Mesendoderm (in vitro differentiated cells): ENCODE measurements at regions not wholly inside any gene's neighbourhood (a gene's known extent, or its start where the extent isn't known, plus 50 kb on each side); places are given as distances from the start of the nearest gene placed in this dataset.

ENCODE experiments used
- DNase-seq: peaks from one replicate; pipeline ENCODE4 v3.0.0; 2013
- H2AK5ac ChIP-seq: 2 replicates; pipeline ENCODE4 v1.6.1; 2013; ENCODE audit warnings: low read length, inconsistent platforms
- H2BK120ac ChIP-seq: 2 replicates; pipeline ENCODE4 v1.6.1; 2013; ENCODE audit warnings: low read depth, mild to moderate bottlenecking, low read length, moderate library complexity, mixed read lengths
- H2BK15ac ChIP-seq: replicated peaks from 2 replicates; pipeline ENCODE4 v1.6.1; 2013; ENCODE audit warnings: low read depth, mild to moderate bottlenecking, moderate library complexity
- H2BK5ac ChIP-seq: 2 replicates; pipeline ENCODE4 v1.6.1; 2013; ENCODE audit warnings: low read length, inconsistent platforms
- H3K18ac ChIP-seq: 2 replicates; pipeline ENCODE4 v1.6.1; 2013; ENCODE audit warnings: mild to moderate bottlenecking, low read length, mixed read lengths
- H3K23ac ChIP-seq: one replicate; pipeline ENCODE4 v1.6.1; 2013; ENCODE audit warnings: low read length
- H3K27ac ChIP-seq: 2 replicates; pipeline ENCODE4 v1.5.1; 2013; ENCODE audit warnings: low read depth, mild to moderate bottlenecking, inconsistent platforms, low read length, moderate library complexity
- H3K27me3 ChIP-seq: 2 replicates; pipeline ENCODE4 v1.6.1; 2013; ENCODE audit warnings: low read length, control low read depth, mild to moderate bottlenecking, inconsistent platforms; ENCODE audit not compliant: insufficient read depth, poor library complexity
- H3K36me3 ChIP-seq: 2 replicates; pipeline ENCODE4 v1.6.1; 2013; ENCODE audit warnings: low read length, inconsistent platforms; ENCODE audit not compliant: control insufficient read depth, insufficient read depth
- H3K4ac ChIP-seq: one replicate; pipeline ENCODE4 v1.6.1; 2013; ENCODE audit warnings: low read depth, mild to moderate bottlenecking, low read length, moderate library complexity
- H3K4me1 ChIP-seq: 2 replicates; pipeline ENCODE4 v1.6.1; 2013; ENCODE audit warnings: low read depth, low read length, inconsistent platforms; ENCODE audit not compliant: control insufficient read depth
- H3K4me2 ChIP-seq: 2 replicates; pipeline ENCODE4 v1.6.1; 2013; ENCODE audit warnings: low read length
- H3K4me3 ChIP-seq: 2 replicates; pipeline ENCODE4 v1.5.1; 2013; ENCODE audit warnings: mild to moderate bottlenecking, low read length
- H3K56ac ChIP-seq: one replicate; pipeline ENCODE4 v1.6.1; 2013; ENCODE audit warnings: low read length
- H3K79me1 ChIP-seq: 2 replicates; pipeline ENCODE4 v1.6.1; 2013; ENCODE audit warnings: low read length, inconsistent platforms
- H3K79me2 ChIP-seq: 2 replicates; pipeline ENCODE4 v1.6.1; 2013; ENCODE audit warnings: mild to moderate bottlenecking, low read length; ENCODE audit not compliant: control insufficient read depth, insufficient read depth
- H3K9ac ChIP-seq: 2 replicates; pipeline ENCODE4 v1.6.1; 2013; ENCODE audit warnings: low read length, inconsistent platforms
- H4K5ac ChIP-seq: one replicate; pipeline ENCODE4 v1.6.1; 2013; ENCODE audit warnings: low read length
- H4K8ac ChIP-seq: one replicate; pipeline ENCODE4 v1.6.1; 2013; ENCODE audit warnings: low read depth, mild to moderate bottlenecking, control low read depth, low read length, moderate library complexity
- WGBS: extraction: QIAGEN DNeasy Blood & Tissue Kit; methylation state at CpG from one replicate; pipeline ENCODE4 v1.1.7; 2013; ENCODE audit warnings: low lambda C conversion rate, missing lambda C conversion rate; ENCODE audit not compliant: insufficient coverage; ENCODE audit errors: extremely low coverage; 5-methylcytosine and 5-hydroxymethylcytosine counted together

- Histone ChIP-seq H2BK15ac (no peak overlapping the region), H3K23ac (no peak overlapping the region), H2BK120ac (no peak overlapping the region), H3K27me3 (no peaks in the 10 kb centered on the region), H3K27ac (no peak overlapping the region), H3K9ac (no peak overlapping the region), H3K4me1 (no peaks in the 10 kb centered on the region), H2BK5ac (no peak overlapping the region), H4K8ac (no peak overlapping the region), H3K36me3 (no peaks in the 10 kb centered on the region), H3K4ac (no peak overlapping the region), H4K5ac (no peak overlapping the region), H3K79me1 (no peaks in the 10 kb centered on the region), H3K79me2 (no peaks in the 10 kb centered on the region), H2AK5ac (no peak overlapping the region), H3K56ac (no peak overlapping the region), H3K4me3 (no peak overlapping the region), H3K18ac (no peak overlapping the region), H3K4me2 (no peak overlapping the region)
- DNase-seq = no peak
- WGBS = no CpG with 5 or more reads among the region's 24 CpGs
Measured at GRCh38 chr15:70266412-70267121, 168.8 kb upstream of the TLE3 start.

GRCh38 chr15:70265986-70266385, 168.3 kb upstream of the TLE3 start:
- Histone ChIP-seq H3K23ac (no peak overlapping the region), H2AK5ac (no peak overlapping the region), H3K4me1 (no peaks in the 10 kb centered on the region), H3K18ac (no peak overlapping the region), H4K5ac (no peak overlapping the region), H3K56ac (no peak overlapping the region), H3K4me2 (no peak overlapping the region), H2BK120ac (no peak overlapping the region), H2BK5ac (no peak overlapping the region), H3K36me3 (no peaks in the 10 kb centered on the region), H3K27me3 (no peaks in the 10 kb centered on the region), H4K8ac (no peak overlapping the region), H3K4ac (no peak overlapping the region), H2BK15ac (no peak overlapping the region), H3K79me2 (no peaks in the 10 kb centered on the region), H3K79me1 (no peaks in the 10 kb centered on the region), H3K4me3 (no peak overlapping the region), H3K9ac (no peak overlapping the region), H3K27ac (no peak overlapping the region)
- DNase-seq = no peak
- no CpG with 5 or more reads among the region's 8 CpGs for WGBS

- H3K27me3 ChIP-seq = no peaks in the 10 kb centered on the region
- no peak overlapping the region for H3K18ac ChIP-seq
- no peak overlapping the region for H2BK15ac ChIP-seq
- no peak overlapping the region for H2AK5ac ChIP-seq
- no peaks in the 10 kb centered on the region for H3K4me1 ChIP-seq
- no peaks in the 10 kb centered on the region for H3K79me2 ChIP-seq
- no peak overlapping the region for H3K23ac ChIP-seq
- no CpG with 5 or more reads among the region's 9 CpGs for WGBS
- H3K36me3 ChIP-seq = no peaks in the 10 kb centered on the region
- H3K79me1 ChIP-seq = no peaks in the 10 kb centered on the region
- H3K4ac ChIP-seq = no peak overlapping the region
- H3K4me3 ChIP-seq = no peak overlapping the region
- no peak overlapping the region for H2BK120ac ChIP-seq
- no peak overlapping the region for H2BK5ac ChIP-seq
- DNase-seq = no peak
- H3K27ac ChIP-seq = no peak overlapping the region
- H3K56ac ChIP-seq = no peak overlapping the region
- H3K9ac ChIP-seq = no peak overlapping the region
- H4K5ac ChIP-seq = no peak overlapping the region
- H3K4me2 ChIP-seq = no peak overlapping the region
- H4K8ac ChIP-seq = no peak overlapping the region
Measured at GRCh38 chr15:70265466-70265978, 167.8 kb upstream of the TLE3 start.

DNA sequence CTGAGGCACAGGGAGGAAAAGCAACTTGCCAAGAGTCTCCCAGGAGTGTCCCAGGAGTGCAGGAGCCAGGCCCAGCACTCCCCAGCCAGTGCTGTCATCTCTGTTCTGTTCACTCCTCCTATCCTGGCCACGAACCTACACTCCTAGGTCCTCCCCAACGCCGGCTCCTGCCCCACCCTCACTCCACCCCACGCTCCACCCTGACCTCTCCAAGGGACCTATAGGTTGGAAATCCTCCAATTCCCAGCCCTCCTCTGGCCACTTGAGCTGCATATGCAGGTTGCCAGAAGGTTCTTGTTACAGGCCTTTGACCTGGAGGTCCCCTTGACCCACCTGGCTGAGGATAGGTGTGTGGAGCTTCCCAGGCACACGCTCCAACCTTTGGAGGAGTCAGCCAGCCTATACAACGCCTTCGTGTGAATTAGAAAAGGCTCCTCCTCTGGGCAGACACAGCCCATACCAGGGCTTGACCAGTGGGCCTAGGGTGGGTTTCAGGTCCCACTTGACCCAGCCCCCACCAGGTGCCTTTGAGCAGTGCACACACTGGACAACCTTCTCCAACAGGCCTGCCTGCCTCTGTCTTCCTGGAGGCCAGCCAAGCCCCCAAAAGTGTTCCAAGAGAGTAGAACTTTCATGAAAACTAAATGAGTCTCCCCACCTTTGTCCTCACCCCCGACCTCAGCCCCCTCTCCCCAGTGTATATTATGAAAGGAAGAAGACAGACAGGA, 167.2 kb upstream of the TLE3 start:
- Histone ChIP-seq H3K4me3 (no peak overlapping the region), H4K8ac (no peak overlapping the region), H2BK5ac (no peak overlapping the region), H3K4me2 (no peak overlapping the region), H3K36me3 (no peaks in the 10 kb centered on the region), H3K23ac (no peak overlapping the region), H3K56ac (no peak overlapping the region), H4K5ac (no peak overlapping the region), H3K9ac (no peak overlapping the region), H3K79me1 (no peaks in the 10 kb centered on the region), H3K79me2 (no peaks in the 10 kb centered on the region), H3K27me3 (no peaks in the 10 kb centered on the region), H3K4ac (no peak overlapping the region), H3K27ac (no peak overlapping the region), H2AK5ac (no peak overlapping the region), H2BK120ac (no peak overlapping the region), H3K4me1 (no peaks in the 10 kb centered on the region), H2BK15ac (no peak overlapping the region), H3K18ac (no peak overlapping the region)
- whole genome bisulfite sequencing = no CpG with 5 or more reads among the region's 8 CpGs
- DNase-seq = no peak

GRCh38 chr15:70264014-70264582, 166.4 kb upstream of the TLE3 start:
- no peak overlapping the region for H3K27ac ChIP-seq

More at GRCh38 chr15:70264014-70264582, 166.4 kb upstream of the TLE3 start:
- no peaks in the 10 kb centered on the region for H3K4me1 ChIP-seq
- H3K79me1 ChIP-seq = no peaks in the 10 kb centered on the region
- H4K8ac ChIP-seq = no peak overlapping the region
- no peak overlapping the region for H2BK120ac ChIP-seq
- no peak overlapping the region for H2AK5ac ChIP-seq
- no peaks in the 10 kb centered on the region for H3K79me2 ChIP-seq
- no peak overlapping the region for H3K18ac ChIP-seq
- H3K4me2 ChIP-seq = no peak overlapping the region
- no peak overlapping the region for H3K56ac ChIP-seq
- H2BK5ac ChIP-seq = no peak overlapping the region
- no peak for DNase-seq
- no peak overlapping the region for H3K4ac ChIP-seq
- no peaks in the 10 kb centered on the region for H3K36me3 ChIP-seq
- H3K27me3 ChIP-seq = no peaks in the 10 kb centered on the region
- H3K23ac ChIP-seq = no peak overlapping the region
- no peak overlapping the region for H2BK15ac ChIP-seq
- H4K5ac ChIP-seq = no peak overlapping the region
- H3K9ac ChIP-seq = no peak overlapping the region
- no peak overlapping the region for H3K4me3 ChIP-seq
- WGBS = no CpG with 5 or more reads among the region's 15 CpGs
